GM12878 (cell line): ENCODE measurements at regions not wholly inside any gene's neighbourhood (a gene's known extent, or its start where the extent isn't known, plus 50 kb on each side); places are given as distances from the start of the nearest gene placed in this dataset.

Experiments used
- ATAC-seq: fragments of 200-7000 bp; cut with Tn5 transposase; 3 replicates; pipeline ENCODE4 v1.9.1; 2020; ENCODE audit warnings: mild to moderate bottlenecking, moderate library complexity
- BruUV-seq: library from RNA; stranded (reverse); fragments of 400-500 nt; replicated peaks from 2 replicates; lab custom pipeline; 2021; lab: Mats Ljungman, UMichigan
- CTCF ChIA-PET: fragments of 300-600 bp; sonication (Branson Sonifier 250); formaldehyde crosslinking; extraction: SDS; loops from one replicate; lab custom pipeline; 2021; ENCODE audit warnings: inconsistent platforms; lab: Yijun Ruan, JAX
- POLR2A ChIA-PET: fragments of 350-600 bp; formaldehyde crosslinking; extraction: SDS; loops from one replicate; lab custom pipeline; 2021; ENCODE audit warnings: inconsistent platforms; lab: Charles Lee
- RAD21 ChIA-PET: fragments of 300-600 bp; sonication (Branson Sonifier 250); formaldehyde crosslinking; loops from one replicate; lab custom pipeline; 2023; ENCODE audit warnings: antibody characterized with exemption; ENCODE audit not compliant: unreplicated experiment; lab: Charles Lee
- SMC1A ChIA-PET: fragments of 300-600 bp; sonication (Branson Sonifier 250); formaldehyde crosslinking; loops from one replicate; lab custom pipeline; 2023; ENCODE audit not compliant: unreplicated experiment, uncharacterized antibody; lab: Charles Lee
- DNase-seq: peaks from one replicate; pipeline ENCODE4 v3.0.0-alpha.2; 2011; ENCODE audit warnings: low read depth, low spot score
- FAIRE-seq: peaks from 3 replicates; lab custom pipeline; 2011; peaks lifted over from hg19 to GRCh38; lab: Jason Lieb, UNC
- H2AFZ ChIP-seq: 2 replicates; pipeline ENCODE4 v1.6.0; 2011; ENCODE audit warnings: low read depth, low read length, control low read depth; ENCODE audit not compliant: control insufficient read depth
- H3K27ac ChIP-seq: 2 replicates; pipeline ENCODE4 v1.5.1; 2011; ENCODE audit warnings: control low read depth; ENCODE audit not compliant: control insufficient read depth, insufficient read depth
- H3K27me3 ChIP-seq, 2 experiments: replicated peaks in 1 of 2; 2 replicates each; pipeline versions ENCODE4 v1.6.0 to v1.6.1; 2011; ENCODE audit warnings: low read length in 1 of 2; ENCODE audit not compliant: control insufficient read depth in 2 of 2, insufficient read depth in 2 of 2
- H3K36me3 ChIP-seq, 2 experiments: 2 replicates each; pipeline ENCODE4 v1.5.1; 2011; ENCODE audit warnings: low read length in 1 of 2; ENCODE audit not compliant: control insufficient read depth in 2 of 2, insufficient read depth in 2 of 2
- H3K4me1 ChIP-seq: 2 replicates; pipeline ENCODE4 v1.6.1; 2011; ENCODE audit warnings: mild to moderate bottlenecking, low read length, moderate library complexity, mixed read lengths; ENCODE audit not compliant: control insufficient read depth, insufficient read depth
- H3K4me2 ChIP-seq: 2 replicates; pipeline ENCODE4 v1.6.0; 2011; ENCODE audit warnings: control low read depth; ENCODE audit not compliant: control insufficient read depth, insufficient read depth
- H3K4me3 ChIP-seq: fragments of 200-600 bp; sonication (generic); 2 replicates; pipeline ENCODE4 v1.5.1; 2016
- H3K79me2 ChIP-seq: 2 replicates; pipeline ENCODE4 v1.6.0; 2011; ENCODE audit warnings: low read length; ENCODE audit not compliant: control insufficient read depth, insufficient read depth
- H3K9ac ChIP-seq: 2 replicates; pipeline ENCODE4 v1.8.0; 2011; ENCODE audit warnings: low read length, control low read depth, mixed read lengths; ENCODE audit not compliant: control insufficient read depth, insufficient read depth
- H3K9me3 ChIP-seq: replicated peaks from 3 replicates; pipeline ENCODE4 v1.5.1; 2011; ENCODE audit warnings: mild to moderate bottlenecking, low read length; ENCODE audit not compliant: control insufficient read depth, insufficient read depth
- H4K20me1 ChIP-seq: 2 replicates; pipeline ENCODE4 v1.6.0; 2011; ENCODE audit not compliant: control insufficient read depth, insufficient read depth
- SIN3A ChIP-seq: IDR thresholded peaks from 2 replicates; pipeline ENCODE4 v1.6.1; 2012; ENCODE audit warnings: low read depth, low read length, improper control_type of control experiment
- USF1 ChIP-seq: IDR thresholded peaks from 2 replicates; pipeline ENCODE4 v1.6.1; 2011; ENCODE audit warnings: borderline replicate concordance, low read depth, mild to moderate bottlenecking, moderate library complexity, mixed read lengths, low read length; ENCODE audit not compliant: insufficient read depth; ENCODE audit errors: extremely low read length
- YBX1 ChIP-seq: fragments of 450-650 bp; IDR thresholded peaks from 2 replicates; pipeline ENCODE4 v1.6.1; 2016; ENCODE audit warnings: antibody characterized with exemption
- WGBS: methylation state at CpG from one replicate; pipeline ENCODE4 v1.1.6; 2016; ENCODE audit warnings: low lambda C conversion rate; ENCODE audit not compliant: insufficient replicate concordance, insufficient coverage; ENCODE audit errors: missing lambda C conversion rate; 5-methylcytosine and 5-hydroxymethylcytosine counted together
- in situ Hi-C: fragments of 300-500 bp; cut with MboI; formaldehyde crosslinking; loops from 9 replicates; pipeline ENCODE4 v1.14.3; 2018; ENCODE audit warnings: mixed read lengths
- intact Hi-C: fragments of 100-400 bp; cut with micrococcal nuclease; formaldehyde crosslinking; loops from one replicate; pipeline ENCODE4 v1.14.2; 2022; ENCODE audit not compliant: unreplicated experiment

GRCh38 chr18:10111191-10111590 lies 197.4 kb downstream of the VAPA start (continued):
- TF ChIP-seq YBX1, result no peak
- TF ChIP-seq, all 136 proteins: peak for 0

GRCh38 chr18:10111944-10112343 lies 198.1 kb downstream of the VAPA start:
- FAIRE-seq (no peak), DNase-seq (no peak), ATAC-seq (no peak)
- no peaks in the 10 kb centered on the region for H3K9me3 ChIP-seq
- H3K27me3 ChIP-seq, result no peaks in the 10 kb centered on the region; a peak in 1 of 4 replicates
- no peaks in the 10 kb centered on the region for H3K36me3 ChIP-seq
- POLR2A ChIA-PET, result no interaction called here
- BruUV-seq, result no TSS peak
- SMC1A ChIA-PET, result interaction anchor here (0.7 kb wide), 1 partner anchor 18 kb away, joined by 3 read pairs; no protein-coding TSS in a partner anchor
- CTCF ChIA-PET, result no interaction called here
- H3K27ac ChIP-seq, result no peak overlapping the region
- no peaks in the 10 kb centered on the region for H3K79me2 ChIP-seq
- H3K9ac ChIP-seq, result no peak overlapping the region
- no peaks in the 10 kb centered on the region for H4K20me1 ChIP-seq
- TF ChIP-seq USF1, result peak; percentile 14
- TF ChIP-seq SIN3A, result no peak
- no peak overlapping the region for H3K4me2 ChIP-seq
- 10% methylated on average over 10 of the region's 10 CpGs for WGBS
- H3K4me1 ChIP-seq, result no peaks in the 10 kb centered on the region
- in situ Hi-C loops (no loop called here), intact Hi-C loops (no loop called here)
- H3K4me3 ChIP-seq, result no peak overlapping the region
- H2AFZ ChIP-seq, result no peak overlapping the region
- RAD21 ChIA-PET, result no interaction called here
